ENCODE measurements at regions not wholly inside any gene's neighbourhood (a gene's known extent, or its start where the extent isn't known, plus 50 kb on each side); places are given as distances from the start of the nearest gene placed in this dataset.

GRCh38 chr7:112937651-112938415 is 147.6 kb upstream of the TMEM168 start:
- Histone ChIP-seq H3K4me2 (ENCODE audit: low read length) (peak overlapping the region; percentile 73; the same call in 1 of the 2 replicates), H4K20me1 (ENCODE audit: insufficient read depth) (no peaks in the 10 kb centered on the region), H3K4me1 (ENCODE audit: control insufficient read depth in 1 of 2, insufficient read depth in 2 of 2, low read length in 2 of 2) (peaks cover 3 to 12% of the 10 kb centered on the region in 2 experiments; a peak in 2 of 4 replicates), H3K36me3 (ENCODE audit: control insufficient read depth in 1 of 2, insufficient read depth in 2 of 2, low read length in 2 of 2) (no peaks in the 10 kb centered on the region), H3K4me3 (replicated peaks in 1 of 2; ENCODE audit: low read depth in 1 of 2, low read length in 2 of 2) (no peak overlapping the region), H2AFZ (ENCODE audit: low read depth, low read length, poor library complexity, severe bottlenecking) (no peak overlapping the region), H3K27ac (ENCODE audit: low read depth, low read length) (no peak overlapping the region), H3K9ac (ENCODE audit: low read length) (no peak overlapping the region), H3K79me2 (ENCODE audit: insufficient read depth, low read length) (no peaks in the 10 kb centered on the region), H3K27me3 (ENCODE audit: insufficient read depth, low read length) (no peaks in the 10 kb centered on the region), H3K9me2 (ENCODE audit: insufficient read depth) (no peaks in the 10 kb centered on the region), H3K9me3 (ENCODE audit: control insufficient read depth in 1 of 2, insufficient read depth in 1 of 2, low read depth in 1 of 2, low read length in 2 of 2) (no peaks in the 10 kb centered on the region)
- DNase-seq (ENCODE audit: low read depth, low spot score) (no peak), ATAC-seq (no peak)
- BruUV-seq (replicated peaks) = no TSS peak
- ChIA-PET RAD21 (ENCODE audit: low non-redundant PET in 1 of 2, low total read pairs in 2 of 2, uncharacterized antibody in 2 of 2, unreplicated experiment in 2 of 2) (no interaction called here), POLR2A (no interaction called here), CTCF (no interaction called here)
- intact Hi-C loops (cut with micrococcal nuclease) = no loop called here
- no peak for TF ChIP-seq YY1 (IDR thresholded peaks at IDR 0.05; ENCODE audit: extremely low read depth, insufficient replicate concordance, low read depth, low read length)
- TF ChIP-seq RAD21 (IDR thresholded peaks at IDR 0.05; ENCODE audit: low read depth) = no peak
- TF ChIP-seq EZH2 (IDR thresholded peaks at IDR 0.05) = no peak
- no peak for TF ChIP-seq POLR2A (IDR thresholded peaks at IDR 0.05; ENCODE audit: borderline replicate concordance, extremely low read depth, insufficient read depth, insufficient read length)

- Histone ChIP-seq H3K36me3 (ENCODE audit: control insufficient read depth in 1 of 2, insufficient read depth in 2 of 2, low read length in 2 of 2) (no peaks in the 10 kb centered on the region), H3K9ac (ENCODE audit: low read length) (no peak overlapping the region), H3K4me1 (ENCODE audit: control insufficient read depth in 1 of 2, insufficient read depth in 2 of 2, low read length in 2 of 2) (peaks cover under 1 to 2% of the 10 kb centered on the region in 2 experiments; a peak in 1 of 4 replicates), H4K20me1 (ENCODE audit: insufficient read depth) (no peaks in the 10 kb centered on the region), H3K27ac (ENCODE audit: low read depth, low read length) (no peak overlapping the region), H3K27me3 (ENCODE audit: insufficient read depth, low read length) (no peaks in the 10 kb centered on the region), H2AFZ (ENCODE audit: low read depth, low read length, poor library complexity, severe bottlenecking) (no peak overlapping the region), H3K79me2 (ENCODE audit: insufficient read depth, low read length) (no peaks in the 10 kb centered on the region), H3K9me3 (ENCODE audit: control insufficient read depth in 1 of 2, insufficient read depth in 1 of 2, low read depth in 1 of 2, low read length in 2 of 2) (no peaks in the 10 kb centered on the region), H3K4me3 (replicated peaks in 1 of 2; ENCODE audit: low read depth in 1 of 2, low read length in 2 of 2) (no peak overlapping the region), H3K4me2 (ENCODE audit: low read length) (no peak overlapping the region), H3K9me2 (ENCODE audit: insufficient read depth) (no peaks in the 10 kb centered on the region)
- ChIA-PET CTCF (no interaction called here), POLR2A (no interaction called here), RAD21 (ENCODE audit: low non-redundant PET in 1 of 2, low total read pairs in 2 of 2, uncharacterized antibody in 2 of 2, unreplicated experiment in 2 of 2) (no interaction called here)
- intact Hi-C loops (cut with micrococcal nuclease) = no loop called here
- no TSS peak for BruUV-seq (replicated peaks)
- ATAC-seq = no peak
- no peak for DNase-seq (ENCODE audit: low read depth, low spot score)
- TF ChIP-seq POLR2A (IDR thresholded peaks at IDR 0.05; ENCODE audit: borderline replicate concordance, extremely low read depth, insufficient read depth, insufficient read length) = no peak
- TF ChIP-seq ZFX (IDR thresholded peaks at IDR 0.05) = no peak
- no peak for TF ChIP-seq RAD21 (IDR thresholded peaks at IDR 0.05; ENCODE audit: low read depth)
- TF ChIP-seq EGR1 (IDR thresholded peaks at IDR 0.05; ENCODE audit: low read depth) = no peak
- TF ChIP-seq MAX (IDR thresholded peaks at IDR 0.05) = no peak
- TF ChIP-seq REST (IDR thresholded peaks at IDR 0.05; ENCODE audit: low read depth) = no peak
- no peak for TF ChIP-seq YY1 (IDR thresholded peaks at IDR 0.05; ENCODE audit: extremely low read depth, insufficient replicate concordance, low read depth, low read length)
- no peak for TF ChIP-seq CEBPB (IDR thresholded peaks at IDR 0.05; ENCODE audit: low read depth)
- TF ChIP-seq POLR2AphosphoS5 (IDR thresholded peaks at IDR 0.05; ENCODE audit: low read depth, low read length) = no peak
- TF ChIP-seq SP1 (IDR thresholded peaks at IDR 0.05; ENCODE audit: low read depth) = no peak
- no peak for TF ChIP-seq SIN3A (IDR thresholded peaks at IDR 0.05; ENCODE audit: low read depth)
Observed at GRCh38 chr7:112933598-112933997, 143.4 kb upstream of the TMEM168 start.
